Activated naive CD8-positive, alpha-beta T cell treated with anti-CD3 and anti-CD28 coated beads, Interleukin-2, amount 50 U/mL, for 24 hours (primary cell): ENCODE measurements at regions not wholly inside any gene's neighbourhood (a gene's known extent, or its start where the extent isn't known, plus 50 kb on each side); places are given as distances from the start of the nearest gene placed in this dataset.

ENCODE experiments used
- ATAC-seq: fragments of 150-1000 bp; cut with Tn5 transposase; one replicate; pipeline ENCODE4 v1.10.0; 2021
- DNase-seq: peaks from one replicate; pipeline ENCODE4 v3.0.0; 2021
- H3K27ac Mint-ChIP-seq: one replicate; pipeline ENCODE4 v1.8.0; 2021; ENCODE audit warnings: mild to moderate bottlenecking, mixed read lengths
- H3K27me3 Mint-ChIP-seq: one replicate; pipeline ENCODE4 v1.8.0; 2021; ENCODE audit warnings: mixed read lengths
- H3K36me3 Mint-ChIP-seq: one replicate; pipeline ENCODE4 v1.8.0; 2021; ENCODE audit warnings: low read depth, mixed read lengths
- H3K4me1 Mint-ChIP-seq: one replicate; pipeline ENCODE4 v1.8.0; 2021; ENCODE audit warnings: mixed read lengths
- H3K4me3 Mint-ChIP-seq: one replicate; pipeline ENCODE4 v1.8.0; 2021; ENCODE audit warnings: mild to moderate bottlenecking, moderate library complexity, mixed read lengths
- H3K9me3 Mint-ChIP-seq: one replicate; pipeline ENCODE4 v1.8.0; 2021; ENCODE audit warnings: mixed read lengths

- no peak overlapping the region for H3K27ac Mint-ChIP-seq
- peaks cover 62% of the 10 kb centered on the region for H3K36me3 Mint-ChIP-seq
- peaks cover 36% of the 10 kb centered on the region for H3K4me1 Mint-ChIP-seq
- DNase-seq (no peak), ATAC-seq (no peak)
- no peak overlapping the region for H3K4me3 Mint-ChIP-seq
- H3K9me3 Mint-ChIP-seq = no peaks in the 10 kb centered on the region
- H3K27me3 Mint-ChIP-seq = peaks cover 5% of the 10 kb centered on the region
Measured at GRCh38 chr13:50071379-50071778, 56.1 kb downstream of the KCNRG start.

- H3K4me3 Mint-ChIP-seq = no peak overlapping the region
- DNase-seq = no peak
- no peaks in the 10 kb centered on the region for H3K9me3 Mint-ChIP-seq
- H3K27ac Mint-ChIP-seq = no peak overlapping the region
- ATAC-seq = no peak
- peaks cover 13% of the 10 kb centered on the region for H3K27me3 Mint-ChIP-seq
- H3K36me3 Mint-ChIP-seq = peaks cover 56% of the 10 kb centered on the region
- H3K4me1 Mint-ChIP-seq = peaks cover 44% of the 10 kb centered on the region
Measured at GRCh38 chr13:50072676-50073075, 57.4 kb downstream of the KCNRG start.

- peaks cover 45% of the 10 kb centered on the region for H3K4me1 Mint-ChIP-seq
- H3K36me3 Mint-ChIP-seq = peaks cover 53% of the 10 kb centered on the region
Measured at GRCh38 chr13:50073340-50073739, 58.1 kb downstream of the KCNRG start.

GRCh38 chr13:50074843-50075242 lies 59.6 kb downstream of the KCNRG start:
- peaks cover 17% of the 10 kb centered on the region for H3K27me3 Mint-ChIP-seq
- H3K4me3 Mint-ChIP-seq = no peak overlapping the region
- ATAC-seq (peak; percentile 72), DNase-seq (no peak)
- H3K27ac Mint-ChIP-seq = no peak overlapping the region
- H3K36me3 Mint-ChIP-seq = peaks cover 50% of the 10 kb centered on the region
- peaks cover 53% of the 10 kb centered on the region for H3K4me1 Mint-ChIP-seq
- H3K9me3 Mint-ChIP-seq = no peaks in the 10 kb centered on the region

More at GRCh38 chr13:50073340-50073739, 58.1 kb downstream of the KCNRG start:
- Mint-ChIP-seq H3K27ac (no peak overlapping the region), H3K27me3 (peaks cover 16% of the 10 kb centered on the region), H3K9me3 (no peaks in the 10 kb centered on the region), H3K4me3 (no peak overlapping the region)
- DNase-seq (no peak), ATAC-seq (no peak)

GRCh38 chr13:50075619-50076097 lies 60.4 kb downstream of the KCNRG start:
- DNase-seq (no peak), ATAC-seq (no peak)
- Mint-ChIP-seq H3K4me3 (peak overlapping the region; percentile 25), H3K27me3 (peaks cover 17% of the 10 kb centered on the region), H3K36me3 (peaks cover 53% of the 10 kb centered on the region), H3K27ac (peak overlapping the region; percentile 60), H3K4me1 (peaks cover 55% of the 10 kb centered on the region), H3K9me3 (no peaks in the 10 kb centered on the region)

GRCh38 chr13:50077431-50077830 lies 62.2 kb downstream of the KCNRG start:
- ATAC-seq = no peak
- H3K27ac Mint-ChIP-seq = no peak overlapping the region
- no peaks in the 10 kb centered on the region for H3K9me3 Mint-ChIP-seq
- DNase-seq = no peak
- peaks cover 52% of the 10 kb centered on the region for H3K4me1 Mint-ChIP-seq
- H3K27me3 Mint-ChIP-seq = peaks cover 23% of the 10 kb centered on the region
- peaks cover 48% of the 10 kb centered on the region for H3K36me3 Mint-ChIP-seq
- no peak overlapping the region for H3K4me3 Mint-ChIP-seq

- peaks cover 44% of the 10 kb centered on the region for H3K36me3 Mint-ChIP-seq
- peak overlapping the region; percentile 98 for H3K4me3 Mint-ChIP-seq
- H3K27ac Mint-ChIP-seq = no peak overlapping the region
- peaks cover 22% of the 10 kb centered on the region for H3K27me3 Mint-ChIP-seq
- ATAC-seq (no peak), DNase-seq (no peak)
- H3K9me3 Mint-ChIP-seq = no peaks in the 10 kb centered on the region
- H3K4me1 Mint-ChIP-seq = peaks cover 53% of the 10 kb centered on the region
Measured at GRCh38 chr13:50078231-50078894, 63.1 kb downstream of the KCNRG start.

GRCh38 chr13:50078895-50079654 lies 63.8 kb downstream of the KCNRG start:
- H3K27me3 Mint-ChIP-seq = peaks cover 20% of the 10 kb centered on the region
- ATAC-seq (no peak), DNase-seq (no peak)
- H3K36me3 Mint-ChIP-seq = peaks cover 41% of the 10 kb centered on the region
- no peaks in the 10 kb centered on the region for H3K9me3 Mint-ChIP-seq
- H3K4me3 Mint-ChIP-seq = peak overlapping the region; percentile 98
- peaks cover 56% of the 10 kb centered on the region for H3K4me1 Mint-ChIP-seq
- no peak overlapping the region for H3K27ac Mint-ChIP-seq

GRCh38 chr13:50079655-50080202 lies 64.5 kb downstream of the KCNRG start:
- H3K9me3 Mint-ChIP-seq = no peaks in the 10 kb centered on the region
- H3K4me1 Mint-ChIP-seq = peaks cover 59% of the 10 kb centered on the region
- DNase-seq (no peak), ATAC-seq (no peak)
- H3K27me3 Mint-ChIP-seq = peaks cover 20% of the 10 kb centered on the region
- H3K36me3 Mint-ChIP-seq = peaks cover 37% of the 10 kb centered on the region
- peak overlapping the region; percentile 99 for H3K27ac Mint-ChIP-seq
- peak overlapping the region; percentile 98 for H3K4me3 Mint-ChIP-seq

GRCh38 chr13:50080203-50080910 lies 65.1 kb downstream of the KCNRG start:
- Mint-ChIP-seq H3K27me3 (peaks cover 20% of the 10 kb centered on the region), H3K4me1 (peaks cover 62% of the 10 kb centered on the region), H3K27ac (peak overlapping the region; percentile 99), H3K4me3 (peak overlapping the region; percentile 98), H3K9me3 (no peaks in the 10 kb centered on the region), H3K36me3 (peaks cover 37% of the 10 kb centered on the region)
- peak; percentile 29 for DNase-seq
- peak; percentile 39 for ATAC-seq

- H3K4me3 Mint-ChIP-seq = peak overlapping the region; percentile 98
- peaks cover 58% of the 10 kb centered on the region for H3K4me1 Mint-ChIP-seq
- H3K36me3 Mint-ChIP-seq = peaks cover 31% of the 10 kb centered on the region
- ATAC-seq (peak; percentile 7), DNase-seq (peak; percentile 71)
- peak overlapping the region; percentile 99 for H3K27ac Mint-ChIP-seq
- H3K9me3 Mint-ChIP-seq = no peaks in the 10 kb centered on the region
- H3K27me3 Mint-ChIP-seq = peaks cover 18% of the 10 kb centered on the region
Measured at GRCh38 chr13:50080911-50081678, 65.9 kb downstream of the KCNRG start.

- peak; percentile 75 for ATAC-seq
- DNase-seq = peak; percentile 98
- peak overlapping the region; percentile 99 for H3K27ac Mint-ChIP-seq
- peak overlapping the region; percentile 98 for H3K4me3 Mint-ChIP-seq
- peaks cover 60% of the 10 kb centered on the region for H3K4me1 Mint-ChIP-seq
- peaks cover 15% of the 10 kb centered on the region for H3K27me3 Mint-ChIP-seq
- H3K36me3 Mint-ChIP-seq = peaks cover 31% of the 10 kb centered on the region
- H3K9me3 Mint-ChIP-seq = no peaks in the 10 kb centered on the region
Measured at GRCh38 chr13:50081679-50082425, 66.6 kb downstream of the KCNRG start.
